ENCODE measurements at regions not wholly inside any gene's neighbourhood (a gene's known extent, or its start where the extent isn't known, plus 50 kb on each side); places are given as distances from the start of the nearest gene placed in this dataset.

DNA sequence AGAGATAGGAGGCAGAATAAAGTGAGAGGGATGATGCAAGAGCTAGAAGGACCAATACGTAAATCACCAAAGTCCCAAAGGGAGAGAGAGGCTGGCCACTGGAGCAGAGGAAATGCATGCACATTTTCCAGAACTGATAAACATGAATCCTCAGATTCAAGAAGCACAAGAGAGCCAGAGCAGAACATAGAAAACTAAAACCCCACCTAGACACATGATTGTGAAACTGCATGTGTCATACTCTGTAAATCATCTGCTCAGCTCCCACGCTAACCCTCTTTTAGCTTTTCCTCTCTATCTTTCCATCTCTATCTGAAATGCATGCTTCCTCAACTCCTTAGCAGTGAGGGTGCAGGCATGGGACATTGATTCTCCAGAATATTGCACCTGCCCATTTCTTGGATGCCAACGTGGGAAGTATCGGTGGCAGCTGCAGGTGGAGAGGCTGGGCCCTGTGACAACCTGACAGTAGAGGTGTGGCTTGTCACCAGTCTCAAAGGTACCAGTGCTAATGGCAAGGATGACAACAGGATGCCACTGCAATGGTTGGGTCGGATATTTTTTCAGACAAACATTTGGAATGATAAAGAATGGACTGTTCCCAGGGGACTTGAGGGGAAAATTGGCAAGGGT, 89.3 kb upstream of the OTOS start:
- Histone ChIP-seq H3K4ac (replicated peaks; ENCODE audit: insufficient read length, low read depth, low read length) (no peak overlapping the region), H2BK20ac (ENCODE audit: low read length) (no peak overlapping the region), H3K4me2 (ENCODE audit: insufficient read depth in 1 of 2, low read depth in 2 of 2, low read length in 2 of 2) (no peak overlapping the region), H3K4me1 (replicated peaks in 1 of 4; ENCODE audit: control insufficient read depth in 3 of 4, insufficient read depth in 4 of 4, low read length in 3 of 4) (peaks cover 0 to 6% (median 2%) of the 10 kb centered on the region in 4 experiments; a peak in 3 of 7 replicates), H3K79me1 (ENCODE audit: low read depth, low read length) (no peaks in the 10 kb centered on the region), H4K91ac (replicated peaks; ENCODE audit: insufficient read length, low read length) (no peak overlapping the region), H4K8ac (ENCODE audit: extremely low read depth, insufficient read depth, low read length) (no peak overlapping the region), H3K9me3 (ENCODE audit: insufficient read depth in 2 of 2, low read depth in 1 of 2, low read length in 1 of 2) (peaks cover 10 to 24% of the 10 kb centered on the region in 2 experiments), H3K36me3 (ENCODE audit: control insufficient read depth in 2 of 4, insufficient read depth in 4 of 4, low read length in 3 of 4) (no peaks in the 10 kb centered on the region), H3K4me3 (ENCODE audit: extremely low read depth in 1 of 4, insufficient read depth in 2 of 4, low read depth in 3 of 4, low read length in 4 of 4) (no peak overlapping the region), H3K18ac (ENCODE audit: extremely low read depth, low read length) (no peak overlapping the region), H2AK5ac (ENCODE audit: low read depth, low read length) (no peak overlapping the region), H4K5ac (ENCODE audit: insufficient read length, low read depth, low read length) (no peak overlapping the region), H2AFZ (ENCODE audit: low read length) (no peak overlapping the region), H3K23ac (ENCODE audit: insufficient read length) (no peak overlapping the region), H3K27me3 (replicated peaks in 1 of 4; ENCODE audit: control insufficient read depth in 3 of 4, extremely low read depth in 1 of 4, insufficient read depth in 3 of 4, low read length in 3 of 4) (peaks cover 0 to 2% (median 0%) of the 10 kb centered on the region in 4 experiments; a peak in 1 of 7 replicates), H3K56ac (replicated peaks; ENCODE audit: insufficient read length, low read depth, low read length) (no peak overlapping the region), H3K14ac (ENCODE audit: insufficient read length) (no peak overlapping the region), H3K79me2 (ENCODE audit: control insufficient read depth in 1 of 2, insufficient read depth in 2 of 2, low read length in 2 of 2) (no peaks in the 10 kb centered on the region), H2BK5ac (ENCODE audit: low read depth, low read length) (no peak overlapping the region), H2BK12ac (ENCODE audit: low read depth, low read length) (no peak overlapping the region), H3K27ac (ENCODE audit: low read depth, low read length) (no peak overlapping the region), H3K23me2 (ENCODE audit: low read depth, low read length) (peaks cover 5% of the 10 kb centered on the region; the same call in 1 of the 2 replicates), H2BK15ac (ENCODE audit: low read length) (no peak overlapping the region), H3K9ac (replicated peaks in 1 of 4; ENCODE audit: extremely low read depth in 1 of 4, low read depth in 3 of 4, low read length in 3 of 4) (no peak overlapping the region), H2BK120ac (replicated peaks; ENCODE audit: low read depth, low read length) (no peak overlapping the region), H4K20me1 (replicated peaks in 1 of 2; ENCODE audit: control insufficient read depth in 1 of 2, insufficient read depth in 2 of 2, low read length in 2 of 2) (no peaks in the 10 kb centered on the region)
- CTCF ChIA-PET (ENCODE audit: partially characterized antibody): interaction anchor here (0.6 kb wide), 1 partner anchor 1212 kb away, joined by 3 read pairs; no protein-coding TSS in a partner anchor
- TF ChIP-seq GABPA (IDR thresholded peaks at IDR 0.05; ENCODE audit: borderline replicate concordance, insufficient read depth, low read length) (no peak), SRF (IDR thresholded peaks at IDR 0.05; ENCODE audit: low read depth, low read length) (no peak), ZNF274 (IDR thresholded peaks at IDR 0.05; ENCODE audit: borderline replicate concordance, extremely low read depth, low read length) (no peak)
- DNase-seq (ENCODE audit: low read depth in 1 of 2, low spot score in 2 of 2): no peak
- 87% methylated on average over 5 of the region's 5 CpGs; no CpG with 5 or more reads in 1 of the 2 experiments for WGBS, 2 experiments (ENCODE audit: extremely low coverage in 1 of 2, insufficient coverage in 1 of 2, insufficient read length in 1 of 2, insufficient replicate concordance in 2 of 2, low coverage in 1 of 2, low lambda C conversion rate in 2 of 2, missing lambda C conversion rate in 1 of 2)
- POLR2A ChIA-PET (ENCODE audit: partially characterized antibody): no interaction called here
- FAIRE-seq: no peak

All from H1 (cell line).